ENCODE measurements at regions not wholly inside any gene's neighbourhood (a gene's known extent, or its start where the extent isn't known, plus 50 kb on each side); places are given as distances from the start of the nearest gene placed in this dataset.

GRCh38 chr4:41883988-41884734 is 51.1 kb upstream of the TMEM33 start:
- Histone ChIP-seq H3F3A (ENCODE audit: control insufficient read depth, insufficient read depth) (no peaks in the 10 kb centered on the region), H3K4me2 (ENCODE audit: low read length) (no peak overlapping the region), H3K36me3 (ENCODE audit: control insufficient read depth, low read length) (no peaks in the 10 kb centered on the region), H3K4me1 (ENCODE audit: control insufficient read depth, low read length) (no peaks in the 10 kb centered on the region), H4K20me1 (ENCODE audit: control insufficient read depth, insufficient read depth, low read depth, low read length) (no peaks in the 10 kb centered on the region), H3K9me3 (ENCODE audit: control insufficient read depth, insufficient read depth, low read length) (no peaks in the 10 kb centered on the region), H3K27ac (ENCODE audit: low read depth, low read length) (no peak overlapping the region), H3K9me2 (replicated peaks; ENCODE audit: control insufficient read depth, low read length) (no peaks in the 10 kb centered on the region), H3K79me2 (ENCODE audit: control insufficient read depth, low read length) (no peaks in the 10 kb centered on the region), H3K4me3 (ENCODE audit: low read length) (no peak overlapping the region), H3K27me3 (ENCODE audit: control insufficient read depth, low read length) (0 out of 2 replicates have a peak, but pooled peaks cover 5% of the 10 kb centered on the region)
- TF ChIP-seq EZH2phosphoT487 (IDR thresholded peaks at IDR 0.05; ENCODE audit: borderline replicate concordance, low read length), result no peak
- TF ChIP-seq CTCF (IDR thresholded peaks at IDR 0.05; ENCODE audit: low read depth, low read length, poor library complexity, severe bottlenecking), result no peak

GRCh38 chr4:41882625-41883347 is 52.4 kb upstream of the TMEM33 start:
- Histone ChIP-seq H3K36me3 (ENCODE audit: control insufficient read depth, low read length) (no peaks in the 10 kb centered on the region), H3K4me2 (ENCODE audit: low read length) (no peak overlapping the region), H4K20me1 (ENCODE audit: control insufficient read depth, insufficient read depth, low read depth, low read length) (no peaks in the 10 kb centered on the region), H3K9me2 (replicated peaks; ENCODE audit: control insufficient read depth, low read length) (no peaks in the 10 kb centered on the region), H3K4me1 (ENCODE audit: control insufficient read depth, low read length) (no peaks in the 10 kb centered on the region), H3K79me2 (ENCODE audit: control insufficient read depth, low read length) (no peaks in the 10 kb centered on the region), H3F3A (ENCODE audit: control insufficient read depth, insufficient read depth) (no peaks in the 10 kb centered on the region), H3K9me3 (ENCODE audit: control insufficient read depth, insufficient read depth, low read length) (no peaks in the 10 kb centered on the region), H3K27ac (ENCODE audit: low read depth, low read length) (no peak overlapping the region), H3K4me3 (ENCODE audit: low read length) (no peak overlapping the region), H3K27me3 (ENCODE audit: control insufficient read depth, low read length) (0 out of 2 replicates have a peak, but pooled peaks cover 5% of the 10 kb centered on the region)
- peak; percentile 69 for TF ChIP-seq CTCF (IDR thresholded peaks at IDR 0.05; ENCODE audit: low read depth, low read length, poor library complexity, severe bottlenecking)
- no peak for TF ChIP-seq EZH2phosphoT487 (IDR thresholded peaks at IDR 0.05; ENCODE audit: borderline replicate concordance, low read length)

- Histone ChIP-seq H3K4me2 (ENCODE audit: low read length) (no peak overlapping the region), H3K9me2 (replicated peaks; ENCODE audit: control insufficient read depth, low read length) (no peaks in the 10 kb centered on the region), H3K9me3 (ENCODE audit: control insufficient read depth, insufficient read depth, low read length) (no peaks in the 10 kb centered on the region), H3K27ac (ENCODE audit: low read depth, low read length) (no peak overlapping the region), H4K20me1 (ENCODE audit: control insufficient read depth, insufficient read depth, low read depth, low read length) (no peaks in the 10 kb centered on the region), H3K27me3 (ENCODE audit: control insufficient read depth, low read length) (0 out of 2 replicates have a peak, but pooled peaks cover 3% of the 10 kb centered on the region), H3K36me3 (ENCODE audit: control insufficient read depth, low read length) (no peaks in the 10 kb centered on the region), H3K79me2 (ENCODE audit: control insufficient read depth, low read length) (no peaks in the 10 kb centered on the region), H3K4me3 (ENCODE audit: low read length) (no peak overlapping the region), H3F3A (ENCODE audit: control insufficient read depth, insufficient read depth) (no peaks in the 10 kb centered on the region), H3K4me1 (ENCODE audit: control insufficient read depth, low read length) (no peaks in the 10 kb centered on the region)
- TF ChIP-seq EZH2phosphoT487 (IDR thresholded peaks at IDR 0.05; ENCODE audit: borderline replicate concordance, low read length) (no peak), CTCF (IDR thresholded peaks at IDR 0.05; ENCODE audit: low read depth, low read length, poor library complexity, severe bottlenecking) (no peak)
These were observed 53.1 kb upstream of the TMEM33 start for GRCh38 chr4:41881981-41882624.

Measured in DOHH2 (cell line).